RPMI7951 (cell line): ENCODE measurements at regions not wholly inside any gene's neighbourhood (a gene's known extent, or its start where the extent isn't known, plus 50 kb on each side); places are given as distances from the start of the nearest gene placed in this dataset.
"Not testable (repeated sequence)": the region's sequence is repeated elsewhere in the genome, so short reads cannot be mapped to it uniquely, and the experiment has no call there.

Experiments used
- DNase-seq: peaks from one replicate; pipeline ENCODE4 v3.0.0-alpha.2; 2012; ENCODE audit warnings: low read depth

- no peak for DNase-seq
Measured at GRCh38 chrX:11836284-11836683, 78.2 kb downstream of the MSL3 start.

GRCh38 chrX:11837437-11837836 lies 79.4 kb downstream of the MSL3 start:
- no peak for DNase-seq

- DNase-seq: no peak
Measured at GRCh38 chrX:11864171-11864570, 106.1 kb downstream of the MSL3 start.

- no peak for DNase-seq
Measured at GRCh38 chrX:11867610-11868345, 109.7 kb downstream of the MSL3 start.

- DNase-seq: no peak
Measured at GRCh38 chrX:11870789-11871188, 112.8 kb downstream of the MSL3 start.

GRCh38 chrX:11881485-11882170 lies 123.6 kb downstream of the MSL3 start:
- DNase-seq: no peak

- peak; percentile 50 for DNase-seq
Measured at GRCh38 chrX:11886745-11887144, 128.7 kb downstream of the MSL3 start.

GRCh38 chrX:11887175-11887574 lies 129.1 kb downstream of the MSL3 start:
- DNase-seq: no peak

- no peak for DNase-seq
Measured at GRCh38 chrX:11888421-11888820, 130.4 kb downstream of the MSL3 start.

- no peak for DNase-seq
Measured at GRCh38 chrX:11889791-11890190, 131.8 kb downstream of the MSL3 start.

GRCh38 chrX:11890836-11891514 lies 132.9 kb downstream of the MSL3 start:
- peak; percentile 16 for DNase-seq

GRCh38 chrX:11893933-11894710 lies 136.1 kb downstream of the MSL3 start:
- no peak for DNase-seq

- peak; percentile 67 for DNase-seq
Measured at GRCh38 chrX:11899091-11899490, 141.1 kb downstream of the MSL3 start.

GRCh38 chrX:11905933-11906332 lies 147.9 kb downstream of the MSL3 start:
- not testable (repeated sequence) for DNase-seq

GRCh38 chrX:11908371-11908770 lies 150.3 kb downstream of the MSL3 start:
- DNase-seq: peak; percentile 26

- DNase-seq: no peak
Measured at GRCh38 chrX:11913001-11913400, 155.0 kb downstream of the MSL3 start.

- peak; percentile 20 for DNase-seq
Measured at GRCh38 chrX:11929476-11929875, 171.4 kb downstream of the MSL3 start.

GRCh38 chrX:11932423-11932822 lies 174.4 kb downstream of the MSL3 start:
- DNase-seq: no peak

- no peak for DNase-seq
Measured at GRCh38 chrX:11934089-11934488, 176.1 kb downstream of the MSL3 start.

GRCh38 chrX:11941571-11941970 lies 183.5 kb downstream of the MSL3 start:
- no peak for DNase-seq

- DNase-seq: peak; percentile 73
Measured at GRCh38 chrX:11944501-11944900, 186.5 kb downstream of the MSL3 start.

GRCh38 chrX:11949291-11949690 lies 189.0 kb upstream of the FRMPD4 start:
- no peak for DNase-seq
